ENCODE measurements at regions not wholly inside any gene's neighbourhood (a gene's known extent, or its start where the extent isn't known, plus 50 kb on each side); places are given as distances from the start of the nearest gene placed in this dataset.

DNA sequence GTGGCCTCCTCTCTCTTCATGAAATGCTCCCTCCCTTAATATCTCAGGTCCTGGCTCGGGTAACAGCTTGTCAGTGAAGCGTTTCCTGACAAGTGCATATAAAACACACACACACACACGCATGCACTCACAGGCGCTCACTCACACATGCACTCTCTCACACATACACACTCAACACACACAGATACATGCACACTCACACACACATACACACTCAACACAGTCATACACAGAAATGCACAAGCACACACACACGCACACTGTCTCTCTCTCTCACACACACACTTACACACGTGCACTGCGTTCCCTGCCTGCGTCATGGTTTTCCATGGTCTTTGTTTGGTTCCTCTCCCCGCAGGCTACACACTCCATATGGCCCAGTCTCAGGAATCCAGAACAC is 344.1 kb downstream of the UQCRFS1 start (continued):
- TF ChIP-seq, protein P1, sequence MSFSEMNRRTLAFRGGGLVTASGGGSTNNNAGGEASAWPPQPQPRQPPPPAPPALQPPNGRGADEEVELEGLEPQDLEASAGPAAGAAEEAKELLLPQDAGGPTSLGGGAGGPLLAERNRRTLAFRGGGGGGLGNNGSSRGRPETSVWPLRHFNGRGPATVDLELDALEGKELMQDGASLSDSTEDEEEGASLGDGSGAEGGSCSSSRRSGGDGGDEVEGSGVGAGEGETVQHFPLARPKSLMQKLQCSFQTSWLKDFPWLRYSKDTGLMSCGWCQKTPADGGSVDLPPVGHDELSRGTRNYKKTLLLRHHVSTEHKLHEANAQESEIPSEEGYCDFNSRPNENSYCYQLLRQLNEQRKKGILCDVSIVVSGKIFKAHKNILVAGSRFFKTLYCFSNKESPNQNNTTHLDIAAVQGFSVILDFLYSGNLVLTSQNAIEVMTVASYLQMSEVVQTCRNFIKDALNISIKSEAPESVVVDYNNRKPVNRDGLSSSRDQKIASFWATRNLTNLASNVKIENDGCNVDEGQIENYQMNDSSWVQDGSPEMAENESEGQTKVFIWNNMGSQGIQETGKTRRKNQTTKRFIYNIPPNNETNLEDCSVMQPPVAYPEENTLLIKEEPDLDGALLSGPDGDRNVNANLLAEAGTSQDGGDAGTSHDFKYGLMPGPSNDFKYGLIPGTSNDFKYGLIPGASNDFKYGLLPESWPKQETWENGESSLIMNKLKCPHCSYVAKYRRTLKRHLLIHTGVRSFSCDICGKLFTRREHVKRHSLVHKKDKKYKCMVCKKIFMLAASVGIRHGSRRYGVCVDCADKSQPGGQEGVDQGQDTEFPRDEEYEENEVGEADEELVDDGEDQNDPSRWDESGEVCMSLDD (tag by site-specific recombination; IDR thresholded peaks at IDR 0.05): 0 out of 2 replicates have a peak, but pooled peaks have one; percentile 28

GRCh38 chr19:28867978-28868377 is 345.0 kb downstream of the UQCRFS1 start:
- POLR2A ChIA-PET: no interaction called here
- Histone ChIP-seq H3K27ac (ENCODE audit: extremely low read depth, low read depth, low read length) (no peak overlapping the region), H3K9me3 (ENCODE audit: control insufficient read depth, insufficient read depth, low read depth, low read length) (no peaks in the 10 kb centered on the region), H3K4me3 (ENCODE audit: low read depth, low read length) (no peak overlapping the region), H3K36me3 (ENCODE audit: control insufficient read depth in 2 of 2, insufficient read depth in 1 of 2, low read length in 2 of 2) (no peaks in the 10 kb centered on the region), H3K4me1 (ENCODE audit: control insufficient read depth, insufficient read depth, low read length) (peaks cover 30% of the 10 kb centered on the region)
- CTCF ChIA-PET: interaction anchor here (0.6 to 8.3 kb wide), 6 partner anchors 10 to 960 kb away, joined by 3 to 74 read pairs (median 4); no protein-coding TSS in a partner anchor
- TF ChIP-seq ZNF155 (tag by site-specific recombination; IDR thresholded peaks at IDR 0.05): no peak
- no peak for TF ChIP-seq ZNF121 (tag by site-specific recombination; IDR thresholded peaks at IDR 0.05)
- no peak for TF ChIP-seq ZNF175 (tag by site-specific recombination; IDR thresholded peaks at IDR 0.05)
- TF ChIP-seq ZNF280D (tag by site-specific recombination; IDR thresholded peaks at IDR 0.05): 0 out of 2 replicates have a peak, but pooled peaks have one; percentile 27
- TF ChIP-seq MYNN (tag by site-specific recombination; IDR thresholded peaks at IDR 0.05; ENCODE audit: borderline replicate concordance): no peak
- no peak for TF ChIP-seq ZNF140 (tag by site-specific recombination; IDR thresholded peaks at IDR 0.05)
- TF ChIP-seq SETDB1 (IDR thresholded peaks at IDR 0.05; ENCODE audit: insufficient read length, low read length): no peak
- TF ChIP-seq ZNF146 (tag by site-specific recombination; IDR thresholded peaks at IDR 0.05): peak; percentile 97

DNA sequence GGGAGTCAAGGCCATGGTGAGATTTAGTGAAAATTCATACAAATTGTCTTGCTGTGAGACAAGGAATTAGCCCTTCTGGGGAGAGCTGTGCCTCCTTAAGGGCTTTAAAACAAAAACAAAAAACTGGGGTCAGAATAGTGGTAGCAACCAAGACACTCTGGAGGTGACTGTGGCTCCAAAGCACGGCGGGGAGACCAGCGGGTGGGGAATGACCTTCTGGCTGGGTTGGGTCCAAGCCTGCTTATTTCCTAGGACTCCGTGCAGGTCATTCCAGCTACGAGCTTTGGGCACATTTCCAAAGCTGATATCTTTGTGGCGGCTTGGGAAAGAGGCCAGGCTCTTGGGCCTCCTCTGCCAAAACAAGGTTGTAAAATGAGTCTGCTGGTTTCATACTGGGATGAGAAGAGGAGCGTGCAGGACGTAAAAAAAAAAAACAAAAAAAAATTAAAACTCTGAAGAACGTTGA is 348.3 kb downstream of the UQCRFS1 start:
- Histone ChIP-seq H3K9me3 (ENCODE audit: control insufficient read depth, insufficient read depth, low read depth, low read length) (no peaks in the 10 kb centered on the region), H3K27ac (ENCODE audit: extremely low read depth, low read depth, low read length) (peak overlapping the region; percentile 95), H3K4me3 (ENCODE audit: low read depth, low read length) (no peak overlapping the region), H3K4me1 (ENCODE audit: control insufficient read depth, insufficient read depth, low read length) (peaks cover 46% of the 10 kb centered on the region), H3K36me3 (ENCODE audit: control insufficient read depth in 2 of 2, insufficient read depth in 1 of 2, low read length in 2 of 2) (no peaks in the 10 kb centered on the region)
- ChIA-PET CTCF (interaction anchor here (0.6 to 8.3 kb wide), 8 partner anchors 9 to 267 kb away, joined by 3 to 74 read pairs (median 4); no protein-coding TSS in a partner anchor), POLR2A (interaction anchor here (1.7 kb wide), 1 partner anchor 137 kb away, joined by 5 read pairs; no protein-coding TSS in a partner anchor)
- TF ChIP-seq ZNF473 (tag by site-specific recombination; IDR thresholded peaks at IDR 0.05): no peak
- TF ChIP-seq, protein P2, sequence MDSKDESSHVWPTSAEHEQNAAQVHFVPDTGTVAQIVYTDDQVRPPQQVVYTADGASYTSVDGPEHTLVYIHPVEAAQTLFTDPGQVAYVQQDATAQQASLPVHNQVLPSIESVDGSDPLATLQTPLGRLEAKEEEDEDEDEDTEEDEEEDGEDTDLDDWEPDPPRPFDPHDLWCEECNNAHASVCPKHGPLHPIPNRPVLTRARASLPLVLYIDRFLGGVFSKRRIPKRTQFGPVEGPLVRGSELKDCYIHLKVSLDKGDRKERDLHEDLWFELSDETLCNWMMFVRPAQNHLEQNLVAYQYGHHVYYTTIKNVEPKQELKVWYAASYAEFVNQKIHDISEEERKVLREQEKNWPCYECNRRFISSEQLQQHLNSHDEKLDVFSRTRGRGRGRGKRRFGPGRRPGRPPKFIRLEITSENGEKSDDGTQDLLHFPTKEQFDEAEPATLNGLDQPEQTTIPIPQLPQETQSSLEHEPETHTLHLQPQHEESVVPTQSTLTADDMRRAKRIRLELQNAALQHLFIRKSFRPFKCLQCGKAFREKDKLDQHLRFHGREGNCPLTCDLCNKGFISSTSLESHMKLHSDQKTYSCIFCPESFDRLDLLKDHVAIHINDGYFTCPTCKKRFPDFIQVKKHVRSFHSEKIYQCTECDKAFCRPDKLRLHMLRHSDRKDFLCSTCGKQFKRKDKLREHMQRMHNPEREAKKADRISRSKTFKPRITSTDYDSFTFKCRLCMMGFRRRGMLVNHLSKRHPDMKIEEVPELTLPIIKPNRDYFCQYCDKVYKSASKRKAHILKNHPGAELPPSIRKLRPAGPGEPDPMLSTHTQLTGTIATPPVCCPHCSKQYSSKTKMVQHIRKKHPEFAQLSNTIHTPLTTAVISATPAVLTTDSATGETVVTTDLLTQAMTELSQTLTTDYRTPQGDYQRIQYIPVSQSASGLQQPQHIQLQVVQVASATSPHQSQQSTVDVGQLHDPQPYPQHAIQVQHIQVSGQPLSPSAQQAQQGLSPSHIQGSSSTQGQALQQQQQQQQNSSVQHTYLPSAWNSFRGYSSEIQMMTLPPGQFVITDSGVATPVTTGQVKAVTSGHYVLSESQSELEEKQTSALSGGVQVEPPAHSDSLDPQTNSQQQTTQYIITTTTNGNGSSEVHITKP (tag by site-specific recombination; IDR thresholded peaks at IDR 0.05): peak; percentile 71
- peak; percentile 99 for TF ChIP-seq ZIC2 (tag by site-specific recombination; IDR thresholded peaks at IDR 0.05)
- no peak for TF ChIP-seq ZNF274 (IDR thresholded peaks at IDR 0.05; ENCODE audit: low read length)
- TF ChIP-seq ZNF274 (tag by site-specific recombination; IDR thresholded peaks at IDR 0.05; ENCODE audit: borderline replicate concordance): no peak
- TF ChIP-seq ZNF416 (tag by site-specific recombination; IDR thresholded peaks at IDR 0.05): no peak
- TF ChIP-seq, protein P3, sequence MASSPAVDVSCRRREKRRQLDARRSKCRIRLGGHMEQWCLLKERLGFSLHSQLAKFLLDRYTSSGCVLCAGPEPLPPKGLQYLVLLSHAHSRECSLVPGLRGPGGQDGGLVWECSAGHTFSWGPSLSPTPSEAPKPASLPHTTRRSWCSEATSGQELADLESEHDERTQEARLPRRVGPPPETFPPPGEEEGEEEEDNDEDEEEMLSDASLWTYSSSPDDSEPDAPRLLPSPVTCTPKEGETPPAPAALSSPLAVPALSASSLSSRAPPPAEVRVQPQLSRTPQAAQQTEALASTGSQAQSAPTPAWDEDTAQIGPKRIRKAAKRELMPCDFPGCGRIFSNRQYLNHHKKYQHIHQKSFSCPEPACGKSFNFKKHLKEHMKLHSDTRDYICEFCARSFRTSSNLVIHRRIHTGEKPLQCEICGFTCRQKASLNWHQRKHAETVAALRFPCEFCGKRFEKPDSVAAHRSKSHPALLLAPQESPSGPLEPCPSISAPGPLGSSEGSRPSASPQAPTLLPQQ (tag by site-specific recombination; IDR thresholded peaks at IDR 0.05): peak; percentile 76
- 0 out of 2 replicates have a peak, but pooled peaks have one; percentile 36 for TF ChIP-seq ZNF580 (tag by site-specific recombination; IDR thresholded peaks at IDR 0.05)
- TF ChIP-seq ZBTB17 (tag by site-specific recombination; IDR thresholded peaks at IDR 0.05): no peak; the same call in 1 of the 2 replicates
- TF ChIP-seq ZSCAN5A (tag by site-specific recombination; IDR thresholded peaks at IDR 0.05): no peak
